GM11168 (cell line): ENCODE measurements at regions not wholly inside any gene's neighbourhood (a gene's known extent, or its start where the extent isn't known, plus 50 kb on each side); places are given as distances from the start of the nearest gene placed in this dataset.
"Not testable (repeated sequence)": the region's sequence is repeated elsewhere in the genome, so short reads cannot be mapped to it uniquely, and the experiment has no call there.

ENCODE experiments used
- in situ Hi-C: fragments of 300-500 bp; cut with MboI; formaldehyde crosslinking; loops from one replicate; pipeline ENCODE4 v1.12.0; 2022; ENCODE audit warnings: low sequenced_read_pairs; ENCODE audit not compliant: unreplicated experiment

GRCh38 chrX:74181976-74182375 lies 122.0 kb upstream of the ZCCHC13 start:
- in situ Hi-C loops = not testable (repeated sequence)

- in situ Hi-C loops = no loop called here
Measured at GRCh38 chrX:74180716-74181115, 123.3 kb upstream of the ZCCHC13 start.

- in situ Hi-C loops = no loop called here
Measured at GRCh38 chrX:74179990-74180389, 124.0 kb upstream of the ZCCHC13 start.

- in situ Hi-C loops = no loop called here
Measured at GRCh38 chrX:74179499-74179898, 124.5 kb upstream of the ZCCHC13 start.

GRCh38 chrX:74179071-74179470 lies 124.9 kb upstream of the ZCCHC13 start:
- in situ Hi-C loops = no loop called here

- in situ Hi-C loops = no loop called here
Measured at GRCh38 chrX:74178536-74178935, 125.4 kb upstream of the ZCCHC13 start.

- in situ Hi-C loops = no loop called here
Measured at GRCh38 chrX:74171465-74171864, 132.5 kb upstream of the ZCCHC13 start.

- in situ Hi-C loops = no loop called here
Measured at GRCh38 chrX:74162199-74162598, 141.8 kb upstream of the ZCCHC13 start.

GRCh38 chrX:74160816-74161215 lies 143.2 kb upstream of the ZCCHC13 start:
- in situ Hi-C loops = no loop called here

- in situ Hi-C loops = no loop called here
Measured at GRCh38 chrX:74160358-74160757, 143.6 kb upstream of the ZCCHC13 start.

- in situ Hi-C loops = no loop called here
Measured at GRCh38 chrX:74147439-74147838, 156.5 kb upstream of the ZCCHC13 start.

- in situ Hi-C loops = loop anchor here (10.0 kb wide), 1 partner anchor 284 kb away; the partner anchor contains the start of gene XIST
Measured at GRCh38 chrX:74138943-74139342, 165.0 kb upstream of the ZCCHC13 start.

GRCh38 chrX:74133156-74133796 lies 170.7 kb upstream of the ZCCHC13 start:
- in situ Hi-C loops = loop anchor here (10.0 kb wide), 1 partner anchor 278 kb away; the partner anchor contains the start of gene XIST

- in situ Hi-C loops = loop anchor here (10.0 kb wide), 1 partner anchor 277 kb away; the partner anchor contains the start of gene XIST
Measured at GRCh38 chrX:74132280-74132679, 171.7 kb upstream of the ZCCHC13 start.

GRCh38 chrX:74119016-74119910 lies 184.7 kb upstream of the ZCCHC13 start:
- in situ Hi-C loops = no loop called here

- in situ Hi-C loops = no loop called here
Measured at GRCh38 chrX:74117962-74118902, 185.7 kb upstream of the ZCCHC13 start.

GRCh38 chrX:74111245-74111644 lies 192.7 kb upstream of the ZCCHC13 start:
- in situ Hi-C loops = no loop called here

GRCh38 chrX:74107666-74108065 lies 196.3 kb upstream of the ZCCHC13 start:
- in situ Hi-C loops = no loop called here

GRCh38 chrX:74104356-74105015 lies 199.5 kb upstream of the ZCCHC13 start:
- in situ Hi-C loops = no loop called here

- in situ Hi-C loops = not testable (repeated sequence)
Measured at GRCh38 chrX:74098407-74098806, 205.6 kb upstream of the ZCCHC13 start.
